Anterior cingulate cortex (tissue), 58 donors: ENCODE measurements at regions not wholly inside any gene's neighbourhood (a gene's known extent, or its start where the extent isn't known, plus 50 kb on each side); places are given as distances from the start of the nearest gene placed in this dataset.
"Not testable (repeated sequence)": the region's sequence is repeated elsewhere in the genome, so short reads cannot be mapped to it uniquely, and the experiment has no call there.

Experiments
- DNase-seq, 58 donors: peaks; one replicate each; lab custom pipeline; 2025; lab: John Stamatoyannopoulos, UW

DNA sequence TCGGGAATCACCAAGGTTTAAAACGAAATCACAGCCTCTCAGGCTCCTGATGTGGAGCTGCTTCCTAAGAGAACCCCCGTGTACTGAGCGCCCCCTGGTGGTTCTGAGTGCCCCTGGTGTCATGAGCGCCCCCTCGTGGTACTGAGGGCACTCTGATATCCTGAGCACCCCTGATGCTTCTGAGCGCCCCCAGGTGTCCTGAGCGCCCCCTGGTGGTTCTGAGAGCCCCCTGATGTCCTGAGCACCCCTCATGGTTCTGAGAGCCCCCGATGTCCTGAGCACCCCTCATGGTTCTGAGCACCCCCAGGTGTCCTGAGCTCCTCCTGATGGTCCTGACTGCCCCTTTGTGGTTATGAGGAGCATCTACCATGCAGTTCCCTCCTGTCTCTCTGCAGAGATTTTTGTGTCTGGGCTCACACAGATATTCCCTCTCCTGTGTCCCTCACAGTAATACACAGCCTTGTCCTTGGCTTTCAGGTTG lies 1092.1 kb downstream of the TMEM121 start:
- not testable (repeated sequence) for DNase-seq

DNA sequence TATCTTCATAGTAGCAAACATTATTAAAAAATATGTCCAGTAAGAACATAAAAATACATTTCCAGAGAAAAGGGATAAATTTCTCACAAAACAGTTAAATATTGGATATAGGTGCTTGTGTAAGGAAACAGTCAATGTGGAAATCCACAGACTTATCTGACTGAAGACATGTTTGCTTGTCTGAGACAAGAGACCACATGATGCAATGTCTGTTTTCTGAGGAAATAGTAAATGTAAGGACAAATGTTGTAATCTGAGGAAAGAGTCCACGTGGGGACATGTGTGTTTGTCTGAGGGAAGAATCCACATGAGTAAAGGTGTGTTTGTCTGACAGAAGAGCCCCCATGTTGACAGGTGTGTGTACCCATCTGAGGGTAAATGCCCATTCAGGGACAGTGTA lies 1093.2 kb downstream of the TMEM121 start:
- DNase-seq, result no peak

DNA sequence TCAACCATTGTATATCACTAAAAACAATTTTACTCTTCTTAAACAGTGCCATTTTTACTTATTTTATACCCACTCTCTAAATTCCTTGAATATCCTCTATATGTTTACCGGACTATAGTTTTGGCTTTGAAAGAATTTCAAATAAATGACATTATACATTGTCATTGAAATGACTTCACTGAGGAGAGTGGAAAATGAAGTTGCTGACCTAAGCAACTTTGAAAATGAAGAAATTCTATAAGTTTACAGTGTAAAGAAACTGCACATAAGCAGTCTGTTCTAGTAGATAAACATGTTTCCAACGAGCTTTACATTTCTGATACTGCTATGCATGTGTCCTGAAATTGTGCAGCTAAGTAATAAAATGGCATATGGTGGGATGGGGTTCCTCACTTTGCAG lies 1094.0 kb downstream of the TMEM121 start:
- DNase-seq, result no peak

- no peak for DNase-seq
Observed at GRCh38 chr14:106622200-106622745, 1095.9 kb downstream of the TMEM121 start.

DNA sequence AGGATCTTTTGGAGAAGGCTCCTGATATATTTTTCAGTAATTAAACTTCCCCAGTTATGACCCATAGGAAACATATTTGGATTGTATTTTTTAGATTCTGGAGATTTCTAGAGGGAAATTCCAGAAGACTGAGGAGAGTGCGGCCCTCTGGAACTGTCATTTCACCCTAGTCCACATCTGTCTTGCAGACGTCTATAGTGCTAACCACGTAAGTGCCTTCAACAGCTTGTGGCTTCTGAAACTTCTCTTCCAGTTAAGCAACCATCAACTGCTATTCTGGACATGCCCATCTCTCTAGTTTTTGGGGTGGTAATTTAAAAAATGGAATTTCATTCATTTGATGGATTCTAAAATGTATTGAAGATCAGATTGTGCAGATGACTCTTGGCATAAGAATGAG lies 1098.8 kb downstream of the TMEM121 start:
- DNase-seq, result no peak

DNA sequence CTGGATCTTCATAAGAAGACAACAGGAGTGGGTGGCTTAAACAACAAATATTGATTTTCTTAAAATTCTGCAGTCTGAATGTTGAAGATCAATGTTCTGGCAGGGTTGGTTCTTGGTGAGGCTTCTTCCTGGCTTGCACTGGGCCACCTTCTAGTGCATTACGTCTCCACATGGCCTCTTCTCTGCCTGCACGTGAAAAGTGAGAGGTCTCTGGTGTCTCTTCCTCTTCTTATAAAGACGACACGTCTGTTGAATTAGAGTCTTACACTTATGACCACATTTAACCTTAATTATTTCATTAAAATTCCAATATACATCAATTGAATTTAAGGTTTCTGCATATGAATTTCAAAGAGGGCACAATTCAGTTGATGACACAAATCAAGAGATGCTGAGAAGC lies 1100.1 kb downstream of the TMEM121 start:
- DNase-seq, result not testable (repeated sequence)

DNA sequence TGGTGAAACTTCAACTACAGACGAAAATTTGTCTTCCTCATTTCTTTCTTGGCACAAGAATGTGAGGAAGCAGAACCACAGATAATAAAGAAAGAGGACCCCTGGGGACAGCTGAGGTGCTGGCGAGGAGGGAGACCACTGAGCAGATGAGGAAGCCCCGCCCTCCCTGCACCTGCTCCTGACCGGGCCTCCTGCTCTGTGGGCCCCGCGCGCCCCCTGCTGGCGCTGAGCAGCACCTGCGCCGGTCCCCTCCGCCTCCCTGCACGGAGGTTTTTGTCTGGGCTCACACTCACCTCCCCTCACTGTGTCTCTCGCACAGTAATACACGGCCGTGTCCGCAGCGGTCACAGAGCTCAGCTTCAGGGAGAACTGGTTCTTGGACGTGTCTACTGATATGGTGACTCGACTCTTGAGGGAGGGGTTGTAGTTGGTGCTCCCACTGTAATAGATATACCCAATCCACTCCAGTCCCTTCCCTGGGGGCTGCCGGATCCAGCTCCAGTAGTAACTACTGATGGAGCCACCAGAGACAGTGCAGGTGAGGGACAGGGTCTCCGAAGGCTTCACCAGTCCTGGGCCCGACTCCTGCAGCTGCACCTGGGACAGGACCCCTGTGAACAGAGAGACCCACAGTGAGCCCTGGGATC lies 1100.7 kb downstream of the TMEM121 start:
- not testable (repeated sequence) for DNase-seq

GRCh38 chr14:106631879-106632278 lies 1105.5 kb downstream of the TMEM121 start:
- DNase-seq, result no peak

DNA sequence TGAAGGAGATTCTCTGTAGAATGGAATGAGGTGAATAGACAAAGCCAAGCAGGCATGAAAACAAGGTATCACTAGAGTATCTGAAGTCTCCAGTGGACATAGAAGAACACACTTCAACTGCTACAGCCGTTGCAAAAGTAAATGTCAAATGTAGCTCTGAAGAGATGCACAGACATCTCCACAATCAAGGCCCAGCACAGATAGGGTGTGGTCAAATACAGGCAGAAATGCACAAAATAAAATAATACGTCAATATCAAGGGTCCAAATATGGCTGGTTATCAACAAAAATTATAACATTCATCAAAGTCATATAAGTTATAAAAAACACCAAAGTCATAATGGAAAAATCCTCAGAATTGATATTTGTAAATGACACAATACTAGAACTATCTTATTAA lies 1107.3 kb downstream of the TMEM121 start:
- no peak for DNase-seq

DNA sequence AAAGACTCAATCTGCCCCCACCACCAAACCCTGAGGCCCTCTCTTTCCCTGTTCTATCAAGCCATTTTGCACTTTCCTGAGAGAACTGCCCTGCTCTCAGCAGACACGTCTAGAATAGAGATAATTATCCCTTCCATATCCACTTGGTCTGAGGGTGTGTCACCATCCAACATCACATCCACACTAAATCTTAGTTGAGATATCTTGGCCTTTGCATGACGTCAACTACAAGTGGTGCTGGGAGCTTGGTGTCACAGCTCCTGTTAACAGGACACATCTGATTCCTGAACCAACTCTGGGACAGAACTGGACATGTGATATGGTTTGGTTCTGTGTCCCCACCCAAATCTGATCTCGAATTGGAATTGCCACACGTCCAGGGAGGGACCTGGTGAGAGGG lies 1109.2 kb downstream of the TMEM121 start:
- no peak for DNase-seq

DNA sequence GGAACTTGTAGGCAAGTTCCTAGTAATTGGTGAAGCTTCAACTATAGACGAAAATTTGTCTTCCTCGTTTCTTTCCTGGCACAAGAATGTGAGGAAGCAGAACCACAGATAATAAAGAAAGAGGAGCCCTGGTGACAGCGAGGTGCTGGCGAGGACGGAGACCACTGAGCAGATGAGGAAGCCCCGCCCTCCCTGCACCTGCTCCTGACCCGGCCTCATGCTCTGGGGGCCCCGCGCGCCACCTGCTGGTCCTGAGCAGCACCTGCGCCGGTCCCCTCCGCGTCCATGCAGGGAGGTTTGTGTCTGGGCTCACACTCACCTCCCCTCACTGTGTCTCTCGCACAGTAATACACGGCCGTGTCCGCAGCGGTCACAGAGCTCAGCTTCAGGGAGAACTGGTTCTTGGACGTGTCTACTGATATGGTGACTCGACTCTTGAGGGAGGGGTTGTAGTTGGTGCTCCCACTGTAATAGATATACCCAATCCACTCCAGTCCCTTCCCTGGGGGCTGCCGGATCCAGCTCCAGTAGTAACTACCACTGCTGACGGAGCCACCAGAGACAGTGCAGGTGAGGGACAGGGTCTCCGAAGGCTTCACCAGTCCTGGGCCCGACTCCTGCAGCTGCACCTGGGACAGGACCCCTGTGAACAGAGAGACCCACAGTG lies 1112.5 kb downstream of the TMEM121 start:
- not testable (repeated sequence) for DNase-seq

DNA sequence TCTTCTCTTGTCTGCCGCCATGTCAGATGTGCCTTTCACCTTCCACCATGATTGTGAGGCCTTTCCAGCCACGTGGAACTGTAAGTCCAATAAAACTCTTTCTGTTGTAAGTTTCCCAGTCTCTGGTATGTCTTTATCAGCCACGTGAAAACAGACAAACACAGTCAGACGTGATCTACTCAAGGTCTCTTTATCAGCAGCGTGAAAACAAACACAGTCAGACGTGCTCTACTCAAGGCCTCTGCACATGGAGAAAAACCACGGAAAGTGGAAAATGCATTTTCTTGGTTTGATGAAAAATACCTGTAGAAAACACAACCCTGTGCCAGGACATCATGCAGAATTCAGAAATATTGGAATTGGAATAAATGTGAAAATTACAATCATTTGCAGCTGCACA lies 1115.7 kb downstream of the TMEM121 start:
- DNase-seq, result no peak

DNA sequence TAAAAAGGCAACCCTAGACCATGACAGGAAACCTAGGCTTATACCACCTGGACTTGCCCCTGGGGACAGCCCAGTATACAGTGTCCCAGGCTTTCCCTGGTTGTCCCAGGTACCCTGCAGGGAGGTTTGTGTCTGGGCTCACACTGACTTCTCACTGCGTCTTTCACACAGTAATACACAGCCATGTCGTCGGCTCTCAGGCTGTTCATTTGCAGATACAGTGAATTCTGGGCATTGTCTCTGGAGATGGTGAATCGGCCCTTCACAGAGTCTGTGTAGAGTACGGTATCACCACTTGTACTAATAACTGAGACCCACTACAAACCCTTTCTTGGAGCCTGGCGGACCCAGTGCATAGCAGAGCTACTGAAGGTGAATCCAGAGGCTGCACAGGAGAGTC lies 1116.6 kb downstream of the TMEM121 start:
- DNase-seq, result not testable (repeated sequence)

DNA sequence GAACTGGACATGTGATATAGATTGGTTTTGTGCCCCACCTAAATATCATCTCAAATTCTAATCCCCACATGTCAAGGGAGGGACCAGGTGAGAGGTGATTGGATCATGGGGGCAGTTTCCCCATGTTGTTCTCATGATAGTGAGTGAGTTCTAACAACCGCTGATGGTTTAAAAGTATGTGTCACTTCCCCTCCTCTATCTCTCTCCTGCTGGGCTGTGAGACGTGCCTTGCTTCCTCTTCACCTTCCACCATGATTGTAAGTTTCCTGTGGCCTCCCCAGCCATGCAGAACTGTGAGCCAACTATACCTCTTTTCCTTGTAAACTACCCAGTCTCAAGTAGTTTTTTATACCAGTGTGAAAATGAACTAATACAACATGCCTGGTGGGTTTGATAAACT lies 1122.5 kb downstream of the TMEM121 start:
- DNase-seq, result not testable (repeated sequence)

GRCh38 chr14:106651016-106651415 lies 1124.6 kb downstream of the TMEM121 start:
- no peak for DNase-seq

- no peak for DNase-seq
Observed at GRCh38 chr14:106652494-106652893, 1126.1 kb downstream of the TMEM121 start.

DNA sequence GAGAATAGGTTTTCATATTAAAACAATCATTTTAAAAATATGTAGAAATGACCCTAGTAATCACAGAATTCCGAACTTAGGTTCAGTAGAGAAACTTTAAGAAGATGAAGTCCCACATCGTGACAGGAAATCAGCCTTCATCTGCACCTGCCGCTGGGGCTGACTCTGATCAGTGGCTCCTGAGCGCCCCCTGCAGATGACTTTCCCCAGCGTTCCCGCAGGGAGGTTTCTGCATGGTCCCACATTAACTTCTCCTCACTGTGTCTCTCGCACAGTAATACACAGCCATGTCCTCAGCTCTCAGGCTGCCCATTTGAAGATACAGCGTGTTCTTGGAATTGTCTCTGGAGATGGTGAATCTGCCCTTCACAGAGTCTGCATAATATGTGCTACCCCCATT lies 1131.1 kb downstream of the TMEM121 start:
- DNase-seq, result no peak

DNA sequence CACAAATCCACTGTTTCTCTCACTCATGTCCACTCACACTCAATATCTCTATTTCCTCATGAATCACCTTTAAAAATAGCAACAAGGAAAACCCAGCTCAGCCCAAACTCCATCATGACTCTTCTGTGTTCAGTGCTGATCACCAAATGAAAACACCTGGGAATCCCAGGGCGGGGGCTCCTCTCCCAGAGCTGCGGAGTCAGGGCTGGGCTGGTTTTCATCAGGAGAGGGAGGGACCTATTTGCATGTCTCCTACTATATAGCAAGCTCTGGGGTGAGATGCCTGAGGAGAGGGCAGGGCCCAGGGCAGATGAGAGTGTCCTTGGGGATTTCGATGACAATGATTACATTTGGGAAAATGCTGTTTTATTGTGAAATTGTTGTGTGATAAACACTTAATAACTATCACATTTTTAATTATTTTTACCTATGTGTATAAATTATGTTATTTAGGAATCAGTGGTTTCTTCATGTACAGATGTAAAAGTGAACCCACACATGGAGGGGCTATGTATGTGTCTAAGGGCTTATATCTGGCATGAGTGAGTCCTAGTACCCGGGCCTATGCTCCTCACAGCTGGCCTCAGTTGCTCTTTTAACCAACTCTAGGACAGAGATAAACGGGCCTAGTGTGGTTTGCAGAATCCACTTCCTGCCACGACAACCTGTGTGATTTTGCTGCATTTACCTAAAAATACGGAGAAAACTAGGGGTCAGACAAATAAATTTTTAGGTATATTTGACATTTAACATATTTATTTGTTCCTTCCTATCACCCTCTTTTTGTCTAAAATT lies 1131.9 kb downstream of the TMEM121 start:
- not testable (repeated sequence) for DNase-seq

- DNase-seq, result peak in 1 of 58 donors; percentile 0
Observed at GRCh38 chr14:106661561-106661960, 1135.2 kb downstream of the TMEM121 start.

DNA sequence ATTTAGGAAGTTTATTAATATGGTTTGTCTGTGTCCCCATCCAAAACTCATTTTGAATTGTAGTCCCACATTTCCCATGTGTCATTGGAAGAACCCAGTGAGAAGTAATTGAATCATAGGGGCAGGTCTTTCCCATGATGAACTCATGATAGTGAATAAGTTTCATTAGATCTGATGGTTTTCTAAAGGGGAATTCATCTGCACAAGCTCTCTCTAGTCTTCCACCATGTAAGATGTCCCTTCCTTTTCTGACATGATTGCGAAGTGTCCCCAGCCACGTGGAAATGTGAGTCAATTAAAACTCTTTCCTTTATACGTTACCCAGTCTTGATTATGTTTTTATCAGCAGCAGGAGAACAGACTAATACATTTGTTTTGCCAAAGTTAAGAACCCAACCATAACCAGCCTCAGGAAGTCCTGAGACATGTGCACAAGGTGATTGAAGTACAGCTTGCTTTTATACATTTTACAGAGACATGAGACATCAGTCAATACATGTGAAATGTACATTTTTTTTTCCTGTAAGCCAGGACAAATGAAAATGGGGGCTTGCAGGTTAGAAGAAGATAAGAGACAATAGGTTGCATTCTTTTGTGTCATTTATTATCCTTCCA lies 1136.7 kb downstream of the TMEM121 start:
- DNase-seq, result no peak
